Astrocyte of the cerebellum (primary cell): ENCODE measurements at regions not wholly inside any gene's neighbourhood (a gene's known extent, or its start where the extent isn't known, plus 50 kb on each side); places are given as distances from the start of the nearest gene placed in this dataset.

ENCODE experiments used
- DNase-seq: peaks from one replicate; pipeline ENCODE4 v3.0.0-alpha.2; 2011; ENCODE audit warnings: low read depth
- H3K4me3 ChIP-seq: 2 replicates; pipeline ENCODE4 v1.5.1; 2011; ENCODE audit warnings: mild to moderate bottlenecking, low read depth, low read length, moderate library complexity
- CTCF ChIP-seq: IDR thresholded peaks from 2 replicates; pipeline ENCODE4 v1.5.1; 2012; ENCODE audit warnings: low read length, low read depth, moderate library complexity, mild to moderate bottlenecking; ENCODE audit errors: missing control alignments
- in situ Hi-C: cut with HindIII; loops from 2 replicates; pipeline ENCODE4 v1.10.0; 2017; ENCODE audit warnings: low sequenced_read_pairs

GRCh38 chr14:104362761-104363605 lies 216.6 kb upstream of the C14orf180 start:
- no peak for DNase-seq
- no peak for TF ChIP-seq CTCF
- in situ Hi-C loops: no loop called here
- no peak overlapping the region for H3K4me3 ChIP-seq

GRCh38 chr14:104363891-104364760 lies 215.4 kb upstream of the C14orf180 start:
- H3K4me3 ChIP-seq: no peak overlapping the region
- no peak for TF ChIP-seq CTCF
- in situ Hi-C loops: no loop called here
- DNase-seq: no peak

GRCh38 chr14:104364830-104365229 lies 214.7 kb upstream of the C14orf180 start:
- TF ChIP-seq CTCF: no peak
- no peak overlapping the region for H3K4me3 ChIP-seq
- no peak for DNase-seq
- in situ Hi-C loops: no loop called here

- no peak for TF ChIP-seq CTCF
- in situ Hi-C loops: no loop called here
- no peak for DNase-seq
- H3K4me3 ChIP-seq: no peak overlapping the region
Observed at GRCh38 chr14:104366931-104367865, 212.4 kb upstream of the C14orf180 start.

- TF ChIP-seq CTCF: no peak
- DNase-seq: no peak
- in situ Hi-C loops: no loop called here
- no peak overlapping the region for H3K4me3 ChIP-seq
Observed at GRCh38 chr14:104367866-104368750, 211.5 kb upstream of the C14orf180 start.
